H1 (cell line): ENCODE measurements at regions not wholly inside any gene's neighbourhood (a gene's known extent, or its start where the extent isn't known, plus 50 kb on each side); places are given as distances from the start of the nearest gene placed in this dataset.

Source experiments
- CTCF ChIA-PET: fragments of 300-600 bp; sonication (Branson Sonifier 250); formaldehyde crosslinking; loops from one replicate; lab custom pipeline; 2021; ENCODE audit not compliant: partially characterized antibody; lab: Charles Lee
- POLR2A ChIA-PET: fragments of 300-600 bp; sonication (Branson Sonifier 250); formaldehyde crosslinking; loops from one replicate; lab custom pipeline; 2021; ENCODE audit warnings: inconsistent platforms; ENCODE audit not compliant: partially characterized antibody; lab: Charles Lee
- DNase-seq, 2 experiments: peaks; one replicate each; pipeline versions ENCODE4 v3.0.0 to v3.0.0-alpha.2; 2010 to 2022; ENCODE audit warnings: low spot score in 2 of 2, low read depth in 1 of 2, mixed read lengths in 1 of 2
- FAIRE-seq: peaks from 2 replicates; lab custom pipeline; 2011; peaks lifted over from hg19 to GRCh38; lab: Jason Lieb, UNC
- H2AFZ ChIP-seq: 2 replicates; pipeline ENCODE4 v1.8.1; 2012; ENCODE audit warnings: low read length, inconsistent platforms
- H2AK5ac ChIP-seq: 2 replicates; pipeline ENCODE4 v1.6.1; 2013; ENCODE audit warnings: low read depth, low read length
- H2BK120ac ChIP-seq: replicated peaks from 2 replicates; pipeline ENCODE3; 2013; ENCODE audit warnings: low read depth, low read length, inconsistent platforms
- H2BK12ac ChIP-seq: 2 replicates; pipeline ENCODE4 v1.6.1; 2013; ENCODE audit warnings: low read depth, low read length
- H2BK15ac ChIP-seq: 2 replicates; pipeline ENCODE4 v1.6.1; 2013; ENCODE audit warnings: low read length
- H2BK20ac ChIP-seq: 2 replicates; pipeline ENCODE4 v1.6.1; 2013; ENCODE audit warnings: low read length
- H2BK5ac ChIP-seq: 2 replicates; pipeline ENCODE4 v1.6.1; 2013; ENCODE audit warnings: low read depth, low read length
- H3K14ac ChIP-seq: 2 replicates; pipeline ENCODE4 v1.6.1; 2013; ENCODE audit warnings: inconsistent platforms; ENCODE audit not compliant: insufficient read length
- H3K18ac ChIP-seq: 2 replicates; pipeline ENCODE4 v1.6.1; 2013; ENCODE audit warnings: low read length; ENCODE audit errors: extremely low read depth
- H3K23ac ChIP-seq: 2 replicates; pipeline ENCODE4 v1.6.1; 2013; ENCODE audit warnings: inconsistent platforms; ENCODE audit not compliant: insufficient read length
- H3K23me2 ChIP-seq: 2 replicates; pipeline ENCODE4 v1.6.1; 2013; ENCODE audit warnings: low read depth, low read length
- H3K27ac ChIP-seq: 2 replicates; pipeline ENCODE4 v1.6.1; 2011; ENCODE audit warnings: low read depth, low read length, inconsistent platforms
- H3K27me3 ChIP-seq, 4 experiments: replicated peaks in 1 of 4; 1 replicate in 1 of 4; 2 replicates in 3 of 4; pipeline versions ENCODE4 v1.6.1 to v1.8.1; 2011 to 2013; ENCODE audit warnings: low read length in 3 of 4, mild to moderate bottlenecking in 3 of 4, inconsistent platforms in 2 of 4, mixed read lengths in 2 of 4, moderate library complexity in 1 of 4; ENCODE audit not compliant: control insufficient read depth in 3 of 4, insufficient read depth in 3 of 4; ENCODE audit errors: extremely low read depth in 1 of 4
- H3K36me3 ChIP-seq, 4 experiments: 2 replicates each; pipeline versions ENCODE4 v1.6.1 to v1.8.1; 2011 to 2013; ENCODE audit warnings: mild to moderate bottlenecking in 4 of 4, low read length in 3 of 4, moderate library complexity in 2 of 4, control low read depth in 1 of 4, inconsistent platforms in 1 of 4; ENCODE audit not compliant: insufficient read depth in 4 of 4, control insufficient read depth in 2 of 4
- H3K4ac ChIP-seq: replicated peaks from 2 replicates; pipeline ENCODE3; 2013; ENCODE audit warnings: low read length, low read depth, mixed read lengths, inconsistent platforms; ENCODE audit not compliant: insufficient read length
- H3K4me1 ChIP-seq, 4 experiments: replicated peaks in 1 of 4; 1 replicate in 1 of 4; 2 replicates in 3 of 4; pipeline versions ENCODE4 v1.6.1 to v1.8.1; 2011 to 2013; ENCODE audit warnings: low read length in 3 of 4, inconsistent platforms in 2 of 4, mixed read lengths in 1 of 4; ENCODE audit not compliant: insufficient read depth in 4 of 4, control insufficient read depth in 3 of 4
- H3K4me2 ChIP-seq, 2 experiments: 2 replicates each; pipeline versions ENCODE4 v1.6.1 to v1.8.1; 2011 to 2013; ENCODE audit warnings: low read depth in 2 of 2, low read length in 2 of 2, control low read depth in 1 of 2, inconsistent platforms in 1 of 2, mild to moderate bottlenecking in 1 of 2; ENCODE audit not compliant: insufficient read depth in 1 of 2
- H3K4me3 ChIP-seq, 4 experiments: fragments of 200-600, 300-600 bp in 1 of 4; sonication (generic), shearing (Covaris generic), sonication (Bioruptor Twin) in 1 of 4; 2 replicates each; pipeline versions ENCODE4 v1.5.1 to v1.8.1; 2011 to 2016; ENCODE audit warnings: low read length in 4 of 4, low read depth in 3 of 4, control low read depth in 2 of 4, inconsistent platforms in 2 of 4, mild to moderate bottlenecking in 2 of 4, mixed read lengths in 1 of 4, moderate library complexity in 1 of 4; ENCODE audit not compliant: insufficient read depth in 2 of 4; ENCODE audit errors: extremely low read depth in 1 of 4
- H3K56ac ChIP-seq: replicated peaks from 2 replicates; pipeline ENCODE3; 2013; ENCODE audit warnings: low read depth, mild to moderate bottlenecking, mixed read lengths, low read length, inconsistent platforms; ENCODE audit not compliant: insufficient read length
- H3K79me1 ChIP-seq: 2 replicates; pipeline ENCODE4 v1.6.1; 2013; ENCODE audit warnings: low read depth, low read length, control low read depth
- H3K79me2 ChIP-seq, 2 experiments: 2 replicates each; pipeline versions ENCODE4 v1.6.1 to v1.8.1; 2012 to 2013; ENCODE audit warnings: low read length in 2 of 2, mild to moderate bottlenecking in 2 of 2, inconsistent platforms in 1 of 2; ENCODE audit not compliant: insufficient read depth in 2 of 2, control insufficient read depth in 1 of 2
- H3K9ac ChIP-seq, 4 experiments: replicated peaks in 1 of 4; 1 replicate in 1 of 4; 2 replicates in 3 of 4; pipeline versions ENCODE4 v1.6.1 to v1.8.1; 2011 to 2013; ENCODE audit warnings: low read depth in 3 of 4, low read length in 3 of 4, control low read depth in 2 of 4, mild to moderate bottlenecking in 2 of 4, moderate library complexity in 2 of 4, inconsistent platforms in 1 of 4; ENCODE audit errors: extremely low read depth in 1 of 4
- H3K9me3 ChIP-seq, 2 experiments: 2 replicates each; pipeline versions ENCODE4 v1.6.1 to v1.8.1; 2012 to 2013; ENCODE audit warnings: mild to moderate bottlenecking in 2 of 2, moderate library complexity in 2 of 2, control low read depth in 1 of 2, inconsistent platforms in 1 of 2, low read depth in 1 of 2, low read length in 1 of 2, mixed read lengths in 1 of 2; ENCODE audit not compliant: insufficient read depth in 2 of 2
- H4K20me1 ChIP-seq, 2 experiments: replicated peaks in 1 of 2; 2 replicates each; pipeline versions ENCODE3 to v1.8.1; 2011 to 2013; ENCODE audit warnings: inconsistent platforms in 2 of 2, low read length in 2 of 2, mild to moderate bottlenecking in 1 of 2; ENCODE audit not compliant: insufficient read depth in 2 of 2, control insufficient read depth in 1 of 2
- H4K5ac ChIP-seq: 2 replicates; pipeline ENCODE4 v1.6.1; 2013; ENCODE audit warnings: low read length, low read depth, mixed read lengths, inconsistent platforms; ENCODE audit not compliant: insufficient read length
- H4K8ac ChIP-seq: 2 replicates; pipeline ENCODE4 v1.8.0; 2013; ENCODE audit warnings: mild to moderate bottlenecking, moderate library complexity, low read length, inconsistent platforms; ENCODE audit not compliant: insufficient read depth; ENCODE audit errors: extremely low read depth
- H4K91ac ChIP-seq: replicated peaks from 2 replicates; pipeline ENCODE3; 2013; ENCODE audit warnings: low read length, mixed read lengths, inconsistent platforms; ENCODE audit not compliant: insufficient read length
- ATF2 ChIP-seq: IDR thresholded peaks from 2 replicates; pipeline ENCODE4 v1.6.1; 2012; ENCODE audit warnings: low read length, inconsistent platforms
- BRCA1 ChIP-seq: IDR thresholded peaks from 2 replicates; pipeline ENCODE4 v1.6.1; 2012; ENCODE audit warnings: low read depth, low read length, improper control_type of control experiment
- CEBPB ChIP-seq: IDR thresholded peaks from 2 replicates; pipeline ENCODE4 v1.6.1; 2012; ENCODE audit warnings: low read depth, low read length
- JUN ChIP-seq: IDR thresholded peaks from 2 replicates; pipeline ENCODE4 v1.6.1; 2011; ENCODE audit warnings: low read depth, mild to moderate bottlenecking, improper control_type of control experiment, low read length
- KDM1A ChIP-seq: fragments of 200-600, 300-600 bp; sonication (generic); IDR thresholded peaks from 2 replicates; pipeline ENCODE4 v1.7.1; 2016; ENCODE audit warnings: mild to moderate bottlenecking, low read length, borderline replicate concordance
- KDM5A ChIP-seq: fragments of 200-600 bp; IDR thresholded peaks from 2 replicates; pipeline ENCODE4 v1.7.1; 2012; ENCODE audit warnings: mild to moderate bottlenecking, low read length, inconsistent platforms, mixed read lengths
- RXRA ChIP-seq: IDR thresholded peaks from 2 replicates; pipeline ENCODE4 v1.6.1; 2011; ENCODE audit warnings: low read depth, mild to moderate bottlenecking, low read length, moderate library complexity; ENCODE audit not compliant: insufficient read depth
- SRF ChIP-seq: IDR thresholded peaks from 2 replicates; pipeline ENCODE4 v1.6.1; 2011; ENCODE audit warnings: mild to moderate bottlenecking, low read depth, low read length, moderate library complexity
- SUZ12 ChIP-seq: fragments of 200-600 bp; sonication (generic); IDR thresholded peaks from 2 replicates; pipeline ENCODE4 v1.6.1; 2012; ENCODE audit warnings: mild to moderate bottlenecking, inconsistent platforms, low read length, moderate library complexity, mixed read lengths
- WGBS, 2 experiments: shearing (Covaris generic) in 1 of 2; methylation state at CpG; one replicate each; pipeline versions ENCODE4 v1.1.6 to v1.1.7; 2013 to 2015; ENCODE audit warnings: low lambda C conversion rate in 2 of 2, mixed read lengths in 2 of 2, inconsistent platforms in 1 of 2, low coverage in 1 of 2, missing lambda C conversion rate in 1 of 2; ENCODE audit not compliant: insufficient replicate concordance in 2 of 2, insufficient coverage in 1 of 2, insufficient read length in 1 of 2; ENCODE audit errors: extremely low coverage in 1 of 2, missing lambda C conversion rate in 1 of 2; 5-methylcytosine and 5-hydroxymethylcytosine counted together
- TF ChIP-seq, protein P1 (sequence below), 3 experiments: IDR thresholded peaks; 1 replicate in 2 of 3; 2 replicates in 1 of 3; pipeline versions ENCODE4 v1.5.1 to v1.6.1; 2011; ENCODE audit warnings: low read length in 3 of 3, mild to moderate bottlenecking in 3 of 3, inconsistent platforms in 2 of 3, low read depth in 1 of 3, moderate library complexity in 1 of 3; ENCODE audit not compliant: insufficient read depth in 1 of 3; ENCODE audit errors: control extremely low read depth in 1 of 3

DNA sequence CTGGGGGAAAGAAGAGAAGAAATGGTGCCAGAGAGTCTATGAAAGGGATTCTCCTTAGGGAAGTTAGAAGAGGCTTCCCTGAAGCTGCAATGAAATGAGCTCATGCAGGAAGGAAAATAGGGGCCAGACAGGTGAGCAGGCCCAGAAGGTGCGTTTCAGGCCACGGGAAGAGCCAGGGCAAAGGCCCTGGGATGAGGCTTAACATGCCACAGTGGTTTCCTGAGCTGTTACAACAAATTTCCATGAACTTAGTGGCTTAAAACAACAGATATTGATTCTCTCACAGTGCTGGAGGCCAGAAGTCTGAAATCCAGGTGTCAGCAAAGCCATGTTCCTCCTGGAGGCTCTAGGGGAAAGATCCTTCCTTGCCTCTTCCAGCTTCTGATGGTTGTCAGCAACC is 167.9 kb downstream of the TFAP2C start:
- Histone ChIP-seq H3K23me2 (no peaks in the 10 kb centered on the region), H2AFZ (no peak overlapping the region), H3K27ac (no peak overlapping the region), H3K79me2 (no peaks in the 10 kb centered on the region), H3K4me2 (no peak overlapping the region), H3K56ac (no peak overlapping the region), H2BK12ac (no peak overlapping the region), H4K8ac (no peak overlapping the region), H3K36me3 (no peaks in the 10 kb centered on the region), H4K5ac (no peak overlapping the region), H3K9me3 (peaks cover 4 to 6% of the 10 kb centered on the region in 2 experiments; a peak in 3 of 4 replicates), H3K4me1 (no peaks in the 10 kb centered on the region), H3K79me1 (no peaks in the 10 kb centered on the region), H2BK15ac (no peak overlapping the region), H4K91ac (no peak overlapping the region), H3K9ac (no peak overlapping the region), H3K4me3 (no peak overlapping the region), H2BK20ac (no peak overlapping the region), H2AK5ac (no peak overlapping the region), H4K20me1 (no peaks in the 10 kb centered on the region), H3K4ac (no peak overlapping the region), H3K18ac (no peak overlapping the region), H2BK120ac (no peak overlapping the region), H3K23ac (no peak overlapping the region), H3K14ac (no peak overlapping the region), H2BK5ac (no peak overlapping the region; the same call in 1 of the 2 replicates), H3K27me3 (no peaks in the 10 kb centered on the region)
- ChIA-PET CTCF (interaction anchor here (1.4 to 1.7 kb wide), 3 partner anchors 32 to 247 kb away, joined by 3 read pairs; no protein-coding TSS in a partner anchor), POLR2A (no interaction called here)
- 94% methylated on average over 2 of the region's 2 CpGs; no CpG with 5 or more reads in 1 of the 2 experiments for WGBS, 2 experiments
- DNase-seq, result no peak
- no peak for FAIRE-seq
- TF ChIP-seq BRCA1, result no peak
- no peak for TF ChIP-seq CEBPB
- no peak for TF ChIP-seq SUZ12
- TF ChIP-seq KDM1A, result no peak
- no peak for TF ChIP-seq KDM5A
- TF ChIP-seq ATF2, result no peak
- TF ChIP-seq RXRA, result no peak
- TF ChIP-seq, protein P1, sequence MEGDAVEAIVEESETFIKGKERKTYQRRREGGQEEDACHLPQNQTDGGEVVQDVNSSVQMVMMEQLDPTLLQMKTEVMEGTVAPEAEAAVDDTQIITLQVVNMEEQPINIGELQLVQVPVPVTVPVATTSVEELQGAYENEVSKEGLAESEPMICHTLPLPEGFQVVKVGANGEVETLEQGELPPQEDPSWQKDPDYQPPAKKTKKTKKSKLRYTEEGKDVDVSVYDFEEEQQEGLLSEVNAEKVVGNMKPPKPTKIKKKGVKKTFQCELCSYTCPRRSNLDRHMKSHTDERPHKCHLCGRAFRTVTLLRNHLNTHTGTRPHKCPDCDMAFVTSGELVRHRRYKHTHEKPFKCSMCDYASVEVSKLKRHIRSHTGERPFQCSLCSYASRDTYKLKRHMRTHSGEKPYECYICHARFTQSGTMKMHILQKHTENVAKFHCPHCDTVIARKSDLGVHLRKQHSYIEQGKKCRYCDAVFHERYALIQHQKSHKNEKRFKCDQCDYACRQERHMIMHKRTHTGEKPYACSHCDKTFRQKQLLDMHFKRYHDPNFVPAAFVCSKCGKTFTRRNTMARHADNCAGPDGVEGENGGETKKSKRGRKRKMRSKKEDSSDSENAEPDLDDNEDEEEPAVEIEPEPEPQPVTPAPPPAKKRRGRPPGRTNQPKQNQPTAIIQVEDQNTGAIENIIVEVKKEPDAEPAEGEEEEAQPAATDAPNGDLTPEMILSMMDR (IDR thresholded peaks at IDR 0.05; ENCODE audit: control extremely low read depth in 1 of 3, insufficient read depth in 1 of 3, low read depth in 1 of 3, low read length in 3 of 3), result no peak
- no peak for TF ChIP-seq SRF
- no peak for TF ChIP-seq JUN
